22Rv1 (cell line): ENCODE measurements at regions not wholly inside any gene's neighbourhood (a gene's known extent, or its start where the extent isn't known, plus 50 kb on each side); places are given as distances from the start of the nearest gene placed in this dataset.

Experiments
- H3K27ac ChIP-seq: fragments of 450-650 bp; 2 replicates; pipeline ENCODE4 v1.5.1; 2017
- ZFX ChIP-seq: fragments of 450-650 bp; IDR thresholded peaks from 2 replicates; pipeline ENCODE4 v1.6.1; 2017; ENCODE audit warnings: antibody characterized with exemption, borderline replicate concordance
- TF ChIP-seq, protein P1 (sequence below): fragments of 450-650 bp; IDR thresholded peaks from 2 replicates; pipeline ENCODE4 v1.5.1; 2017; ENCODE audit warnings: mild to moderate bottlenecking

DNA sequence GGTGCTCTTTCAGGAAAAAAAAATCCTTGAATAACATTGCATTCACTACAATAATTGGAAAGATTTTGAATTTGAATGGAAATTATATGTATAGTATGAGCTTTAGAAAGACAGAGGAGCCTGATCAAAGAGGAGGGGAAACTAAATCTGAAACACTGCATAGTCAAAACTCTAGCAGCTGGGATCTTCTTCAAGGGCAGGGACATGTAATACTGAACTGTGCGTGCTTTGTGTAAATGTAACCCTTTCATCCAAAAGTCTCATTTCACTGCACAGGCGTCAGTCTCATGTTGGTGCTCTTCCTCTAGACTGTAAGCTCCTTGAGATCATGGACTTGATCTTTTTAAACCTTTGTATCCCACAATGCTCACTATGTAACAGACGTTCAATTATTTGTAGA is 212.0 kb upstream of the JADE1 start:
- TF ChIP-seq ZFX, result no peak
- TF ChIP-seq, protein P1, sequence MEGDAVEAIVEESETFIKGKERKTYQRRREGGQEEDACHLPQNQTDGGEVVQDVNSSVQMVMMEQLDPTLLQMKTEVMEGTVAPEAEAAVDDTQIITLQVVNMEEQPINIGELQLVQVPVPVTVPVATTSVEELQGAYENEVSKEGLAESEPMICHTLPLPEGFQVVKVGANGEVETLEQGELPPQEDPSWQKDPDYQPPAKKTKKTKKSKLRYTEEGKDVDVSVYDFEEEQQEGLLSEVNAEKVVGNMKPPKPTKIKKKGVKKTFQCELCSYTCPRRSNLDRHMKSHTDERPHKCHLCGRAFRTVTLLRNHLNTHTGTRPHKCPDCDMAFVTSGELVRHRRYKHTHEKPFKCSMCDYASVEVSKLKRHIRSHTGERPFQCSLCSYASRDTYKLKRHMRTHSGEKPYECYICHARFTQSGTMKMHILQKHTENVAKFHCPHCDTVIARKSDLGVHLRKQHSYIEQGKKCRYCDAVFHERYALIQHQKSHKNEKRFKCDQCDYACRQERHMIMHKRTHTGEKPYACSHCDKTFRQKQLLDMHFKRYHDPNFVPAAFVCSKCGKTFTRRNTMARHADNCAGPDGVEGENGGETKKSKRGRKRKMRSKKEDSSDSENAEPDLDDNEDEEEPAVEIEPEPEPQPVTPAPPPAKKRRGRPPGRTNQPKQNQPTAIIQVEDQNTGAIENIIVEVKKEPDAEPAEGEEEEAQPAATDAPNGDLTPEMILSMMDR, result no peak
- no peak overlapping the region for H3K27ac ChIP-seq

DNA sequence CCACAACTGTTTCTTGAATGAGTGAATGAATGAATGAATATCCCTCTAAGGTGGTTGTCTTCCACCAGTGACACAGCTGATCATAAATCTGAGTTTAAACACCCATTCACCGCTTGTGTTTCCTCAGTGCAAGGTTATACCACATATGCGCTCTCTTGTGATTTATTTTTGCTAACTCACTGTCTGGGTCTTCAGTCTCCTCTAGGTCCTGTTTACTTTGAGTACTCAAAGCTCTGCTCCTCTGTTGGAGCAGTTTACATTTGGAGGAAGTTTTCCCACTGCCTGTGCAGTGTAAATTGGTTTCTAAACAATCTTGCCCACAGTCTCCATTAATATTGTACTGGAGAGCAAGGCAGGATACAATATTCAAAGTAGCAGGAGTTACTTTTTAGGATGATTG is 212.6 kb upstream of the JADE1 start:
- TF ChIP-seq, protein P1, result no peak
- TF ChIP-seq ZFX, result no peak
- H3K27ac ChIP-seq, result no peak overlapping the region

DNA sequence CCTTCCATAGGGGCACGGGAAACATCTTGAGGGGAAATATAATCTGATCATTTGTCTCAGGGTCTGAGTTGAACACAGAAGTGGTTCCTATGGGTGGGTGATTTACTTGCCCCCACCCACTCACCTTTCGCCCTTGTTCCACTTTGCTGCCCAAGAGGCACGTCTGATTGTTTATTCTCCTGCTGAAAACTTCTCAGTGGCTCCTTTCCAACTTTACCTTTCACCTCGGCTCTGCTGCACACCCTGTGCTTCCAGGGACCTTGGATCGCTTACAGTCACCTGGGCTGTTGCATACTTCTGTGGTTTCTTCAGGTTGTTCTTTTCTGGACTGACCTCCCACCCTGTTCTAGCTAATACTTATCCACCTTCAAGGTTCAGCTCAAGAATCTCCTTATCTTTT is 213.4 kb upstream of the JADE1 start:
- no peak overlapping the region for H3K27ac ChIP-seq
- TF ChIP-seq, protein P1, result no peak
- no peak for TF ChIP-seq ZFX

DNA sequence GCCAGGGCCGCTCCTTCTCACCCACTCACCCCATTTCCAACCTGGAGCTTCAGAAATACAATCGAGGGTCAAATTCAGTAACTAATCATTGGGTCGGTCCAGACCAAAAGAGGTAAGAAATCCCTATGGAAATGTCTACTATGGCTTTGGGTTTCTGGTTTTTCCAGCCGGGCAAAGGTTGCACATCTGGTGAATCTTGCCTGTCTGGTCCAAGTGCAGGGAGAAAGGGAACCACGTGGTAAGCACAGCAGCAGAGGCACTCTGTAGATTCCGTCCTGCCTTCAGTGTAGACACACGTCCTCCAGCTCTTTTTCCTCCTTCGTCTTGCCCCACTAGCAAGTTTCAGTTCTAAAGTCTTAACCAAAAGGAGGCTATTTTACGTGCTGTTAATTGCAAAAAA is 218.0 kb upstream of the JADE1 start:
- TF ChIP-seq ZFX, result no peak
- TF ChIP-seq, protein P1, result no peak
- no peak overlapping the region for H3K27ac ChIP-seq

DNA sequence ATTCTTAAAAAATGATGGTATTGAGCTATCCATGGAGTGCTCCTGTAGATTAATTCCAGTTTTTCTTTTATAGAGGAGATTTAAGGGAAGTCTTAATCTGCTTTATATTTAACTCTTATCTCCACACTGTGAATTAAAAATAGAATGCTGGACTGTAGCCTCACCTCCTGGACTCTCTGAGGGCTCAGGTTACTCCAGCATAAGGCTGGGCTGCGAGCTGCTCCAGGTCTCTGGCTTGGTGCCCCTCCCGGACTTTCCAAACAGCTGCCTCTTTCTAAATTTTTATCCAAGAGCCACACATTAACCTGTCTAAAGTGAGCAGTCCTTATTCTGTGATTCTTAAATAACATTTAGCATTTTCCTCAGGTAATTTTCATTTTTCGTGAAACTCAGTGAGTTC is 218.7 kb upstream of the JADE1 start:
- H3K27ac ChIP-seq, result no peak overlapping the region
- no peak for TF ChIP-seq ZFX
- TF ChIP-seq, protein P1, result no peak

DNA sequence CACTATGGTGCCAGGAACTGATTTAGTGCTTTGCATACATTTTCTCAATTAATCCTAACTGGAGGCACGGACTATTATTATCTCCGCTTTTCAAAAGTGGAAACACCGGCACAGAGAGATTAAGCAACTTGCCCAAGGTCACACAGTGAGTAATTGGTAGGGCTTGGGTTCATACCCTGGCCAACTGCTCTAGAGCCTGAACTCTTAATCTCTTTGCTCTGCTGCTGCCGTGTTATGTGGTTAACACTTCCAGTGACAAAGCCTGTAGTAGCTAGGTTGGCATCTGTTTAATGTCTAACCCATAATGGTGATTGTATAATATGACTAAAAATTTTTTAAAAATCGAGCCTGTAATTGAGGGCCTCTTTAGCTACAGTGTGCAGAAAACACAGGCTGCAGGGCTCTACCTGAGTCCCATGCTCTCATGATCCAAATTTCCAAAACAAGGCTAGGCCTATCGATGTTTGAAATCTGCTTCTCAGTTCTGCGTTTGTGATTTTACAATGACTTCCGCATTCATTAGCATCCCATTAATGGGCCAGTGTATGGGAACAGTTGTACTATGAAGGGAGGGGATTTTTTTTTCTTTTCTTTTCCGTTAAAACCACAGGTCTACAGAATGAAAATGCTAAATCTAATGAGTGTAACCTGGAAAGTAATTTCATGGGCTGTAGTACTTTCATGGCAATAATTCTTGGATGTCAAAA is 219.3 kb upstream of the JADE1 start:
- no peak for TF ChIP-seq ZFX
- TF ChIP-seq, protein P1, result no peak
- H3K27ac ChIP-seq, result no peak overlapping the region

DNA sequence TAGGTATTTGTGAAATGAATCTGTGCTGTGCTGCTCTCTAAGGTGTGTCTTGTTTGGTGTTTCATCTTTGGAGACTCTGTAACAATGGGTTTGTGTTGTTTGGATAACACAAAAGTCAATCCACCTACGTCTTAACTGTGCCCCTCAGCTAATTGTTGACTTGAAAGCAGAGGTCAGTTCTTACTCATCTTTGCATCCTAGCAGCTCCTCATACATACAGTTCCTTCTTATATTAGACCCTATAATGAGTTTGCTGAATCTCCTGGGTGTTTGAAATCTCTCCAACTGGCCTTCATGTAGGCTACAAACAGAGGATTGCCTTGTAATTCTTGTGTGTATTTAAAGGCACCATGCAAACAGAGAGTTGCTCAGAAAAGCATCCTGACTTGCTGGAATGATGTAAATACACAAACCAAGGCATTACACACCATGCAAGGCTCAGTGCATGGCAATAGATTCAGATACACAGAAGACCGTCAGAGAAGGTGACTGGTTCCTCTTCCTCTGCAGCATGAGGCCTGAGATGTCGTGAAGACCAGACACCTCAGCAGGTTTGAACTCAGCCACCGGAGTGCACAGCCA is 220.0 kb upstream of the JADE1 start:
- TF ChIP-seq ZFX, result no peak
- TF ChIP-seq, protein P1, result no peak
- no peak overlapping the region for H3K27ac ChIP-seq
